ENCODE measurements at regions not wholly inside any gene's neighbourhood (a gene's known extent, or its start where the extent isn't known, plus 50 kb on each side); places are given as distances from the start of the nearest gene placed in this dataset.

DNA sequence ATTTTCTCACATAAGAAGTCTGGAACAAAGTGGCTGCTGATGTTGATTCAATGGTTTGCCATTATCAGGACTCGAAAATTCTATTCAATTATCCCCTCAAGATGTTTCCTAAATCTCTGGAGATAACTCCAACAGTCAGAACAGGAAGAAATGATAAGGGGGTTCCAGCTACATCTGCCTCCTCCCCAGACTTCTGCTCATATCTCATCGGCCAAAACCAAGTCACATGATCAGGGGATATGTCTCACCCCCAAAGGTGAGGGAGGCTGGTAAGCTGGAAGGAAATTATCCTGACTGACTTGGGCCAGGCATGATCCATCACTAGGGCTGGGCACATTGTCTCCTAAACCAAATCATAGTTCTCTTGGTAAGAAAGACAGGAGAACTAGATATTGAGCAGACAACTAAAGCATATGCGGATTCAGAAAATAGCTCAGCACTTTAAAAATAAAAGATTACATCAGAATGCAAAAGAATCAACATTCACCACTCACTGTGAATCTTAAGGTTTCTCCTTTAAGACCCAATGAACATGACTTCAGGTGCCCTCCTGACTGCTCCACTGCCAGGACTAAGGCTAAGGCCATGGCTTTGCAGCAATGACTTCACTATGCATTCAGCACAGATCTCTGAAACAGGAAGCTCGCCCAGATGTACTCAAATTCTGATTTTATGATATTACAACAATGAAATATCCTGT lies 306.3 kb downstream of the ENC1 start:
- TF ChIP-seq, protein P1, sequence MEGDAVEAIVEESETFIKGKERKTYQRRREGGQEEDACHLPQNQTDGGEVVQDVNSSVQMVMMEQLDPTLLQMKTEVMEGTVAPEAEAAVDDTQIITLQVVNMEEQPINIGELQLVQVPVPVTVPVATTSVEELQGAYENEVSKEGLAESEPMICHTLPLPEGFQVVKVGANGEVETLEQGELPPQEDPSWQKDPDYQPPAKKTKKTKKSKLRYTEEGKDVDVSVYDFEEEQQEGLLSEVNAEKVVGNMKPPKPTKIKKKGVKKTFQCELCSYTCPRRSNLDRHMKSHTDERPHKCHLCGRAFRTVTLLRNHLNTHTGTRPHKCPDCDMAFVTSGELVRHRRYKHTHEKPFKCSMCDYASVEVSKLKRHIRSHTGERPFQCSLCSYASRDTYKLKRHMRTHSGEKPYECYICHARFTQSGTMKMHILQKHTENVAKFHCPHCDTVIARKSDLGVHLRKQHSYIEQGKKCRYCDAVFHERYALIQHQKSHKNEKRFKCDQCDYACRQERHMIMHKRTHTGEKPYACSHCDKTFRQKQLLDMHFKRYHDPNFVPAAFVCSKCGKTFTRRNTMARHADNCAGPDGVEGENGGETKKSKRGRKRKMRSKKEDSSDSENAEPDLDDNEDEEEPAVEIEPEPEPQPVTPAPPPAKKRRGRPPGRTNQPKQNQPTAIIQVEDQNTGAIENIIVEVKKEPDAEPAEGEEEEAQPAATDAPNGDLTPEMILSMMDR (IDR thresholded peaks at IDR 0.05; ENCODE audit: low read length), result no peak
- TF ChIP-seq EZH2 (optimal IDR thresholded peaks at IDR 0.05; ENCODE audit: low read depth, low read length) (no peak), EZH2phosphoT487 (IDR thresholded peaks at IDR 0.05; ENCODE audit: low read length) (no peak)
